HepG2 (cell line): ENCODE measurements at regions not wholly inside any gene's neighbourhood (a gene's known extent, or its start where the extent isn't known, plus 50 kb on each side); places are given as distances from the start of the nearest gene placed in this dataset.

Experiments used
- CBX2 ChIP-seq, 2 experiments: fragments of 200-600 bp in 1 of 2; sonication (generic); formaldehyde crosslinking in 1 of 2; IDR thresholded peaks; 2 replicates each; pipeline versions ENCODE4 v1.7.0 to v1.8.1; 2018 to 2022; ENCODE audit warnings: low read depth in 2 of 2, low read length in 1 of 2, mild to moderate bottlenecking in 1 of 2, missing genetic modification reagents in 1 of 2
- HNF4A ChIP-seq: sonication (generic); formaldehyde crosslinking; IDR thresholded peaks from 2 replicates; pipeline ENCODE4 v1.4.0; 2020; ENCODE audit warnings: missing genetic modification reagents
- JARID2 ChIP-seq: sonication (generic); formaldehyde crosslinking; IDR thresholded peaks from 2 replicates; pipeline ENCODE4 v1.8.1; 2023; ENCODE audit warnings: missing genetic modification reagents, inconsistent platforms; ENCODE audit not compliant: insufficient replicate concordance
- KDM3A ChIP-seq: IDR thresholded peaks from 2 replicates; pipeline ENCODE4 v1.6.1; 2018; ENCODE audit warnings: low read depth, missing compliant biosample characterization
- MIER3 ChIP-seq: IDR thresholded peaks from 2 replicates; pipeline ENCODE4 v1.6.1; 2016; ENCODE audit warnings: missing compliant biosample characterization, borderline replicate concordance
- NFRKB ChIP-seq: fragments of 450-650 bp; IDR thresholded peaks from 2 replicates; pipeline ENCODE4 v1.6.1; 2017
- PHF20 ChIP-seq: sonication (generic); formaldehyde crosslinking; IDR thresholded peaks from 2 replicates; pipeline ENCODE4 v1.5.0; 2020; ENCODE audit warnings: mild to moderate bottlenecking, missing genetic modification reagents
- TF ChIP-seq, protein P1 (sequence below): sonication (generic); formaldehyde crosslinking; IDR thresholded peaks from 2 replicates; pipeline ENCODE4 v1.9.0; 2021; ENCODE audit warnings: mild to moderate bottlenecking, missing genetic modification reagents
- TF ChIP-seq, protein P2 (sequence below): sonication (generic); formaldehyde crosslinking; IDR thresholded peaks from 2 replicates; pipeline ENCODE4 v1.9.0; 2021; ENCODE audit warnings: missing genetic modification reagents, mild to moderate bottlenecking, borderline replicate concordance

DNA sequence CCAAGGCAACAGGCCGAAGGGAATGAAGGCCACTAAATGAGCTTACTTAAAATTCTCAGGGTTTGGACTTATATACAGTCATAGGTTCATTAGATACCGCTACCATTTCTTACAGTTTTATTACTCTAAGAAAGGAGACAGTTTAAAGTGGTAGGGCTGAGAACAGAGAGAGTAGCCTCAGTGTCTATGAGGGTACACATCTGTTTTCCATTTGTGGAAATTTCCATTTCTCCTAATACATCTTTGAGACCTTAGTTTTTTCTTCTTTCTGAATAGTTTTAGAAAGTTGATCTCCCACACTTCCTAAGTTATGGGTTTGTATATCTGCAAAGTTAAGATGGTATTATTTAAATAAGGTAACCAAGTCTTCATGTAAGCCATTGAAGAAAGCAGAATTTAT is 1279.1 kb downstream of the NCAM2 start (continued):
- TF ChIP-seq, protein P1, sequence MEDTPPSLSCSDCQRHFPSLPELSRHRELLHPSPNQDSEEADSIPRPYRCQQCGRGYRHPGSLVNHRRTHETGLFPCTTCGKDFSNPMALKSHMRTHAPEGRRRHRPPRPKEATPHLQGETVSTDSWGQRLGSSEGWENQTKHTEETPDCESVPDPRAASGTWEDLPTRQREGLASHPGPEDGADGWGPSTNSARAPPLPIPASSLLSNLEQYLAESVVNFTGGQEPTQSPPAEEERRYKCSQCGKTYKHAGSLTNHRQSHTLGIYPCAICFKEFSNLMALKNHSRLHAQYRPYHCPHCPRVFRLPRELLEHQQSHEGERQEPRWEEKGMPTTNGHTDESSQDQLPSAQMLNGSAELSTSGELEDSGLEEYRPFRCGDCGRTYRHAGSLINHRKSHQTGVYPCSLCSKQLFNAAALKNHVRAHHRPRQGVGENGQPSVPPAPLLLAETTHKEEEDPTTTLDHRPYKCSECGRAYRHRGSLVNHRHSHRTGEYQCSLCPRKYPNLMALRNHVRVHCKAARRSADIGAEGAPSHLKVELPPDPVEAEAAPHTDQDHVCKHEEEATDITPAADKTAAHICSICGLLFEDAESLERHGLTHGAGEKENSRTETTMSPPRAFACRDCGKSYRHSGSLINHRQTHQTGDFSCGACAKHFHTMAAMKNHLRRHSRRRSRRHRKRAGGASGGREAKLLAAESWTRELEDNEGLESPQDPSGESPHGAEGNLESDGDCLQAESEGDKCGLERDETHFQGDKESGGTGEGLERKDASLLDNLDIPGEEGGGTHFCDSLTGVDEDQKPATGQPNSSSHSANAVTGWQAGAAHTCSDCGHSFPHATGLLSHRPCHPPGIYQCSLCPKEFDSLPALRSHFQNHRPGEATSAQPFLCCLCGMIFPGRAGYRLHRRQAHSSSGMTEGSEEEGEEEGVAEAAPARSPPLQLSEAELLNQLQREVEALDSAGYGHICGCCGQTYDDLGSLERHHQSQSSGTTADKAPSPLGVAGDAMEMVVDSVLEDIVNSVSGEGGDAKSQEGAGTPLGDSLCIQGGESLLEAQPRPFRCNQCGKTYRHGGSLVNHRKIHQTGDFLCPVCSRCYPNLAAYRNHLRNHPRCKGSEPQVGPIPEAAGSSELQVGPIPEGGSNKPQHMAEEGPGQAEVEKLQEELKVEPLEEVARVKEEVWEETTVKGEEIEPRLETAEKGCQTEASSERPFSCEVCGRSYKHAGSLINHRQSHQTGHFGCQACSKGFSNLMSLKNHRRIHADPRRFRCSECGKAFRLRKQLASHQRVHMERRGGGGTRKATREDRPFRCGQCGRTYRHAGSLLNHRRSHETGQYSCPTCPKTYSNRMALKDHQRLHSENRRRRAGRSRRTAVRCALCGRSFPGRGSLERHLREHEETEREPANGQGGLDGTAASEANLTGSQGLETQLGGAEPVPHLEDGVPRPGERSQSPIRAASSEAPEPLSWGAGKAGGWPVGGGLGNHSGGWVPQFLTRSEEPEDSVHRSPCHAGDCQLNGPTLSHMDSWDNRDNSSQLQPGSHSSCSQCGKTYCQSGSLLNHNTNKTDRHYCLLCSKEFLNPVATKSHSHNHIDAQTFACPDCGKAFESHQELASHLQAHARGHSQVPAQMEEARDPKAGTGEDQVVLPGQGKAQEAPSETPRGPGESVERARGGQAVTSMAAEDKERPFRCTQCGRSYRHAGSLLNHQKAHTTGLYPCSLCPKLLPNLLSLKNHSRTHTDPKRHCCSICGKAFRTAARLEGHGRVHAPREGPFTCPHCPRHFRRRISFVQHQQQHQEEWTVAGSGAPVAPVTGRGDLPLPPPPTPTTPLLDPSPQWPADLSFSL (CRISPR knock-in tag): no peak
- no peak for TF ChIP-seq MIER3 (CRISPR knock-in tag)
- no peak for TF ChIP-seq KDM3A (CRISPR knock-in tag)
- TF ChIP-seq CBX2 (IDR thresholded peaks at IDR 0.05; ENCODE audit: low read depth, low read length): no peak
- no peak for TF ChIP-seq CBX2 (CRISPR knock-in tag; IDR thresholded peaks at IDR 0.05; ENCODE audit: low read depth)
- no peak for TF ChIP-seq PHF20 (CRISPR knock-in tag)
- TF ChIP-seq, protein P2, sequence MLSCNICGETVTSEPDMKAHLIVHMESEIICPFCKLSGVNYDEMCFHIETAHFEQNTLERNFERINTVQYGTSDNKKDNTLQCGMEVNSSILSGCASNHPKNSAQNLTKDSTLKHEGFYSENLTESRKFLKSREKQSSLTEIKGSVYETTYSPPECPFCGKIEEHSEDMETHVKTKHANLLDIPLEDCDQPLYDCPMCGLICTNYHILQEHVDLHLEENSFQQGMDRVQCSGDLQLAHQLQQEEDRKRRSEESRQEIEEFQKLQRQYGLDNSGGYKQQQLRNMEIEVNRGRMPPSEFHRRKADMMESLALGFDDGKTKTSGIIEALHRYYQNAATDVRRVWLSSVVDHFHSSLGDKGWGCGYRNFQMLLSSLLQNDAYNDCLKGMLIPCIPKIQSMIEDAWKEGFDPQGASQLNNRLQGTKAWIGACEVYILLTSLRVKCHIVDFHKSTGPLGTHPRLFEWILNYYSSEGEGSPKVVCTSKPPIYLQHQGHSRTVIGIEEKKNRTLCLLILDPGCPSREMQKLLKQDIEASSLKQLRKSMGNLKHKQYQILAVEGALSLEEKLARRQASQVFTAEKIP (CRISPR knock-in tag): no peak
- no peak for TF ChIP-seq HNF4A
- no peak for TF ChIP-seq NFRKB
- no peak for TF ChIP-seq JARID2
